Neural cell (in vitro differentiated cells): ENCODE measurements at regions not wholly inside any gene's neighbourhood (a gene's known extent, or its start where the extent isn't known, plus 50 kb on each side); places are given as distances from the start of the nearest gene placed in this dataset.
A peak's percentile ranks its signal among the peaks of the same experiment; 100 is the strongest.

Source experiments
- H2AFZ ChIP-seq: fragments of 200-600, 300-800 bp; sonication (generic), shearing (Covaris generic); 2 replicates; pipeline ENCODE4 v1.6.0; 2014; ENCODE audit warnings: low read depth, mild to moderate bottlenecking, antibody characterized with exemption, low read length, moderate library complexity
- H3F3A ChIP-seq: fragments of 200-600 bp; shearing (Covaris generic); 2 replicates; pipeline ENCODE4 v1.6.1; 2016; ENCODE audit warnings: mild to moderate bottlenecking, moderate library complexity, mixed read lengths, antibody characterized with exemption, low read length; ENCODE audit not compliant: insufficient read depth, poor library complexity, severe bottlenecking
- H3K27ac ChIP-seq: fragments of 200-600, 300-800 bp; sonication (generic), shearing (Covaris generic); 2 replicates; pipeline ENCODE4 v1.5.1; 2014; ENCODE audit warnings: mild to moderate bottlenecking, low read length, moderate library complexity
- H3K27me3 ChIP-seq: fragments of 300-800, 200-600 bp; sonication (generic), shearing (Covaris generic); 2 replicates; pipeline ENCODE4 v1.6.0; 2014; ENCODE audit warnings: mild to moderate bottlenecking, low read depth, low read length, moderate library complexity; ENCODE audit not compliant: insufficient read depth
- H3K36me3 ChIP-seq: fragments of 300-800, 200-600 bp; sonication (generic), shearing (Covaris generic); 2 replicates; pipeline ENCODE4 v1.5.1; 2014; ENCODE audit warnings: mild to moderate bottlenecking, antibody characterized with exemption, low read length, moderate library complexity; ENCODE audit not compliant: insufficient read depth
- H3K4me2 ChIP-seq: fragments of 300-800, 200-600 bp; sonication (generic), shearing (Covaris generic); 2 replicates; pipeline ENCODE4 v1.6.0; 2014; ENCODE audit warnings: mild to moderate bottlenecking, low read length
- H3K4me3 ChIP-seq: fragments of 300-800, 200-600 bp; sonication (generic), shearing (Covaris generic); 2 replicates; pipeline ENCODE4 v1.5.1; 2014; ENCODE audit warnings: mild to moderate bottlenecking, low read length, moderate library complexity
- H3K79me2 ChIP-seq: fragments of 200-600 bp; shearing (Covaris generic); replicated peaks from 2 replicates; pipeline ENCODE4 v1.6.0; 2014; ENCODE audit warnings: mild to moderate bottlenecking, low read length, moderate library complexity; ENCODE audit not compliant: insufficient read depth
- H3K9ac ChIP-seq: fragments of 300-800, 200-600 bp; sonication (generic), shearing (Covaris generic); 2 replicates; pipeline ENCODE4 v1.6.1; 2016; ENCODE audit warnings: mild to moderate bottlenecking, low read length, mixed read lengths
- H3K9me2 ChIP-seq: fragments of 200-600 bp; shearing (Covaris generic); 2 replicates; pipeline ENCODE4 v1.6.1; 2016; ENCODE audit warnings: mild to moderate bottlenecking, low read length, mixed read lengths; ENCODE audit not compliant: insufficient read depth
- H3K9me3 ChIP-seq: fragments of 200-600, 300-800 bp; sonication (generic), shearing (Covaris generic); 2 replicates; pipeline ENCODE4 v1.6.1; 2016; ENCODE audit warnings: mild to moderate bottlenecking, mixed run types, low read length, moderate library complexity, mixed read lengths
- H4K20me1 ChIP-seq: fragments of 200-600 bp; shearing (Covaris generic); 2 replicates; pipeline ENCODE4 v1.6.1; 2016; ENCODE audit warnings: mild to moderate bottlenecking, mixed run types; ENCODE audit not compliant: insufficient read depth
- EP300 ChIP-seq: fragments of 450-650 bp; conservative IDR thresholded peaks from 2 replicates; pipeline ENCODE4 v1.6.1; 2014; ENCODE audit warnings: antibody characterized with exemption, mild to moderate bottlenecking, moderate library complexity; ENCODE audit not compliant: poor library complexity, severe bottlenecking
- EZH2 ChIP-seq: fragments of 200-600, 300-800 bp; shearing (Covaris generic), sonication (generic); IDR thresholded peaks from 2 replicates; pipeline ENCODE4 v1.6.1; 2014; ENCODE audit warnings: antibody characterized with exemption, low read length, borderline replicate concordance, mild to moderate bottlenecking; ENCODE audit not compliant: insufficient read depth, poor library complexity, severe bottlenecking
- MXI1 ChIP-seq: fragments of 450-650 bp; conservative IDR thresholded peaks from 2 replicates; pipeline ENCODE4 v1.6.1; 2014; ENCODE audit warnings: antibody characterized with exemption, mild to moderate bottlenecking; ENCODE audit not compliant: poor library complexity, severe bottlenecking
- POLR2AphosphoS5 ChIP-seq: IDR thresholded peaks from 2 replicates; pipeline ENCODE4 v1.6.1; 2012
- RAD21 ChIP-seq: fragments of 450-650 bp; conservative IDR thresholded peaks from 2 replicates; pipeline ENCODE4 v1.6.1; 2014; ENCODE audit warnings: antibody characterized with exemption, mild to moderate bottlenecking, moderate library complexity
- REST ChIP-seq: IDR thresholded peaks from 2 replicates; pipeline ENCODE4 v1.6.1; 2012; ENCODE audit warnings: borderline replicate concordance
- SMC3 ChIP-seq: fragments of 450-650 bp; conservative IDR thresholded peaks from 2 replicates; pipeline ENCODE4 v1.6.1; 2014; ENCODE audit warnings: antibody characterized with exemption, mild to moderate bottlenecking, moderate library complexity; ENCODE audit not compliant: poor library complexity
- TAF1 ChIP-seq: IDR thresholded peaks from 2 replicates; pipeline ENCODE4 v1.6.1; 2012; ENCODE audit warnings: low read depth
- TF ChIP-seq, protein P1 (sequence below): fragments of 450-650 bp; IDR thresholded peaks from 2 replicates; pipeline ENCODE4 v1.5.1; 2014; ENCODE audit warnings: antibody characterized with exemption, mild to moderate bottlenecking, moderate library complexity; ENCODE audit not compliant: poor library complexity, severe bottlenecking

GRCh38 chr20:7714549-7714948, 225.7 kb downstream of the HAO1 start:
- no peaks in the 10 kb centered on the region for H4K20me1 ChIP-seq
- H3K4me3 ChIP-seq = no peak overlapping the region
- H3K27me3 ChIP-seq = no peaks in the 10 kb centered on the region
- no peak overlapping the region for H3K9ac ChIP-seq
- H2AFZ ChIP-seq = no peak overlapping the region
- H3F3A ChIP-seq = no peaks in the 10 kb centered on the region
- no peaks in the 10 kb centered on the region for H3K79me2 ChIP-seq
- H3K36me3 ChIP-seq = no peaks in the 10 kb centered on the region
- H3K9me3 ChIP-seq = no peaks in the 10 kb centered on the region
- no peaks in the 10 kb centered on the region for H3K9me2 ChIP-seq
- no peak overlapping the region for H3K27ac ChIP-seq
- TF ChIP-seq, protein P1, sequence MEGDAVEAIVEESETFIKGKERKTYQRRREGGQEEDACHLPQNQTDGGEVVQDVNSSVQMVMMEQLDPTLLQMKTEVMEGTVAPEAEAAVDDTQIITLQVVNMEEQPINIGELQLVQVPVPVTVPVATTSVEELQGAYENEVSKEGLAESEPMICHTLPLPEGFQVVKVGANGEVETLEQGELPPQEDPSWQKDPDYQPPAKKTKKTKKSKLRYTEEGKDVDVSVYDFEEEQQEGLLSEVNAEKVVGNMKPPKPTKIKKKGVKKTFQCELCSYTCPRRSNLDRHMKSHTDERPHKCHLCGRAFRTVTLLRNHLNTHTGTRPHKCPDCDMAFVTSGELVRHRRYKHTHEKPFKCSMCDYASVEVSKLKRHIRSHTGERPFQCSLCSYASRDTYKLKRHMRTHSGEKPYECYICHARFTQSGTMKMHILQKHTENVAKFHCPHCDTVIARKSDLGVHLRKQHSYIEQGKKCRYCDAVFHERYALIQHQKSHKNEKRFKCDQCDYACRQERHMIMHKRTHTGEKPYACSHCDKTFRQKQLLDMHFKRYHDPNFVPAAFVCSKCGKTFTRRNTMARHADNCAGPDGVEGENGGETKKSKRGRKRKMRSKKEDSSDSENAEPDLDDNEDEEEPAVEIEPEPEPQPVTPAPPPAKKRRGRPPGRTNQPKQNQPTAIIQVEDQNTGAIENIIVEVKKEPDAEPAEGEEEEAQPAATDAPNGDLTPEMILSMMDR = peak; percentile 11
- no peak for TF ChIP-seq REST
- no peak overlapping the region for H3K4me2 ChIP-seq

- H4K20me1 ChIP-seq = no peaks in the 10 kb centered on the region
- H3K27ac ChIP-seq = no peak overlapping the region
- H2AFZ ChIP-seq = no peak overlapping the region
- H3K27me3 ChIP-seq = no peaks in the 10 kb centered on the region
- TF ChIP-seq, protein P1 = no peak
- no peak for TF ChIP-seq RAD21
- no peak for TF ChIP-seq POLR2AphosphoS5
- no peak for TF ChIP-seq MXI1
- TF ChIP-seq EP300 = no peak
- no peak for TF ChIP-seq REST
- TF ChIP-seq TAF1 = no peak
- no peak for TF ChIP-seq EZH2
- no peak for TF ChIP-seq SMC3
- no peaks in the 10 kb centered on the region for H3K36me3 ChIP-seq
- no peak overlapping the region for H3K4me2 ChIP-seq
- no peak overlapping the region for H3K4me3 ChIP-seq
- no peaks in the 10 kb centered on the region for H3F3A ChIP-seq
- H3K79me2 ChIP-seq = no peaks in the 10 kb centered on the region
- no peaks in the 10 kb centered on the region for H3K9me2 ChIP-seq
- H3K9ac ChIP-seq = no peak overlapping the region
- no peaks in the 10 kb centered on the region for H3K9me3 ChIP-seq
Observed at GRCh38 chr20:7716286-7716972, 223.8 kb downstream of the HAO1 start.
